HUES64 (cell line): ENCODE measurements at regions not wholly inside any gene's neighbourhood (a gene's known extent, or its start where the extent isn't known, plus 50 kb on each side); places are given as distances from the start of the nearest gene placed in this dataset.
A peak's percentile ranks its signal among the peaks of the same experiment; 100 is the strongest.
"Not testable (repeated sequence)": the region's sequence is repeated elsewhere in the genome, so short reads cannot be mapped to it uniquely, and the experiment has no call there.

Source experiments
- H3K27ac ChIP-seq: 2 replicates; pipeline ENCODE4 v1.7.0; 2013; ENCODE audit warnings: low read depth, low read length, inconsistent platforms
- H3K27me3 ChIP-seq: 2 replicates; pipeline ENCODE4 v1.6.1; 2013; ENCODE audit warnings: mild to moderate bottlenecking, low read length; ENCODE audit not compliant: insufficient read depth
- H3K36me3 ChIP-seq: 2 replicates; pipeline ENCODE4 v1.6.1; 2013; ENCODE audit warnings: mild to moderate bottlenecking, low read length; ENCODE audit not compliant: insufficient read depth
- H3K4me1 ChIP-seq: 2 replicates; pipeline ENCODE4 v1.6.1; 2013; ENCODE audit warnings: mild to moderate bottlenecking, low read length, moderate library complexity; ENCODE audit not compliant: insufficient read depth
- H3K4me3 ChIP-seq: 2 replicates; pipeline ENCODE4 v1.5.1; 2013; ENCODE audit warnings: mild to moderate bottlenecking, low read length, moderate library complexity
- H3K9ac ChIP-seq: 2 replicates; pipeline ENCODE4 v1.6.1; 2013; ENCODE audit warnings: mild to moderate bottlenecking, low read depth, low read length
- H3K9me3 ChIP-seq: 2 replicates; pipeline ENCODE4 v1.6.1; 2013; ENCODE audit warnings: low read depth, low read length; ENCODE audit not compliant: insufficient read depth
- WGBS: fragments of 150-250, 120-280 bp; methylation state at CpG from one replicate; pipeline ENCODE4 v1.1.7; 2013; ENCODE audit warnings: missing lambda C conversion rate; 5-methylcytosine and 5-hydroxymethylcytosine counted together

DNA sequence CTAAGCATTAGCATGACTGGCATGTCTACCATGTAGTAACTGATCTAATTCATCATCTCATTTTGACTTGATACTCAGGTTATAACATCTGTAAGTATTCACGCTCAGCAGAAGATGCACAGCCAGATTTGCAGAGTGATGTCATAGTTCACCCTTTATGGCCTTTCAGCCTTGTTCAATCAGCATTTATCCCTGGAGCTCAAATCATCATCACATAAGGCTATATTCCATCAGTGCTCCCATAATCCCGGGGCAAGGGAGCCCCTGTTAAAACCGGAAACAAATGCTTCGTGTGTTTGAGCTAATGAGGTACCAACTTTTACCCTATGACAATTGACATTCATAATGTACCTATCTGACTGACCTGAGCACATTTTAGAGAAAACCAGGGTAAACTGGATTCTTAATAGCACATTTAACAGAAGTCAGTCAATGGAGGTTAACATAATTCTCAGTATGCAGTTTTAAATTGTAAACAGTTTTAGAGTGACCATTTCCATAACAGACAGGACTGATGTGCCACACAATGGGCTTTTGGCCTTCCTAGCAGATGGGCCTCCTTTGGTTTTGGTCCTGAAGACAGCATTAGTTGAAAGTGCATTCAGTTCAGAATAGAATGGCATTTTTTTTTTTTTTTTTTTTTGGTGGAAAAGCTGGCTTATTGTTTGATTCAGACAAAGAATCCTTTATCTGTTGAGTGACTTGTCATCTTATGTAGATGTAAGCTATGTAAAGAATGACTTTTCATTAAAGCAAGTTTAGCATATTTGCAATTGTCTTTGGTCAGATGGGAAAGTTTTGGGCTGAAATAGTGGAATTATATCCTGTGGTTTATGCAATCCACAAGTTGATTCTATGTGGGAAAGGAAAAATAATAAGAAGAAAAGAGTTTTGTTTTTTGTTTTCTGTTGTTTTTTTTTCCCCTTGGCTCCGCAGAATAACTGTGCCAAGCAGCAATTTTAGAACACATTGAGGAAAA lies 866.0 kb upstream of the ACVR2A start:
- H3K9me3 ChIP-seq, result no peaks in the 10 kb centered on the region
- 95% methylated on average over 5 of the region's 5 CpGs for WGBS
- no peak overlapping the region for H3K9ac ChIP-seq
- peak overlapping the region; percentile 77; the same call in 1 of the 2 replicates for H3K27ac ChIP-seq
- H3K4me3 ChIP-seq, result no peak overlapping the region
- H3K4me1 ChIP-seq, result peaks cover 6% of the 10 kb centered on the region; the same call in 1 of the 2 replicates
- H3K36me3 ChIP-seq, result no peaks in the 10 kb centered on the region
- no peaks in the 10 kb centered on the region for H3K27me3 ChIP-seq

DNA sequence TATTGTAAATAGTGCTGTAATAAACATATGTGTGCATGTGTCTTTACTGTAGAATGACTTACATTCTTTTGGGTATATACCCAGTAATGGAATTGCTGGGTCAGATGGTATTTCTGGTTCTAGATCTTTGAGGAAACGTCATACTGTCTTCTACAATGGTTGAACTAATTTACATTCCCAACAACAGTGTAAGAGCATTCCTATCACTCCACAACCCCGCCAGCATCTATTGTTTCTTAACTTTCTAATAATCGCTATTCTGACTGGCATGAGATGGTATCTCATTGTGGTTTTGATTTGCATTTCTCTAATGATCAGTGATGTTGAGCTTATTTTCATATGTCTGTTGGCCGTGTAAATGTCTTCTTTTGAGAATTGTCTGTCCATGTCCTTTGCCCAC lies 873.8 kb upstream of the ACVR2A start:
- H3K4me1 ChIP-seq, H3K9me3 ChIP-seq, H3K27ac ChIP-seq, H3K9ac ChIP-seq, H3K36me3 ChIP-seq, H3K27me3 ChIP-seq, H3K4me3 ChIP-seq: not testable (repeated sequence)
- 82% methylated on average over 4 of the region's 4 CpGs for WGBS

DNA sequence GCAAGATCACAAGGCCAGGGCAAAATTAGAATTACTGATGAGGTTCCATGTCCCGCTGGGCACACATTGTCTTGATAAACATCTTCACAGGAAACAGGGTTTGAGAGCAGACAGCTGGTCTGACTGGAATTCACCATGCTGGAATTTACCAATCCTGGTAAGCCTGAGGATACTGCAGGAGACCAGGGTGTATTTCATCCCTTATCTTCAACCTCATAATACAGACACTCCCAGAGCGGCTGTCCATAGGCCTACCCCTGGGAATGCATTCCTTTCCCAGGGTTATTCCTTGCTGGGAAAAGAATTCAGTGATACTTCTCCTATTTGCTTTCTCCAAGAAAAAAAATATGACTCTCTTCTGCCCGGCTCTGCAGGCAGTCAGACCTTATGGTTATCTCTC lies 875.1 kb upstream of the ACVR2A start:
- not testable (repeated sequence) for H3K36me3 ChIP-seq, H3K27ac ChIP-seq

DNA sequence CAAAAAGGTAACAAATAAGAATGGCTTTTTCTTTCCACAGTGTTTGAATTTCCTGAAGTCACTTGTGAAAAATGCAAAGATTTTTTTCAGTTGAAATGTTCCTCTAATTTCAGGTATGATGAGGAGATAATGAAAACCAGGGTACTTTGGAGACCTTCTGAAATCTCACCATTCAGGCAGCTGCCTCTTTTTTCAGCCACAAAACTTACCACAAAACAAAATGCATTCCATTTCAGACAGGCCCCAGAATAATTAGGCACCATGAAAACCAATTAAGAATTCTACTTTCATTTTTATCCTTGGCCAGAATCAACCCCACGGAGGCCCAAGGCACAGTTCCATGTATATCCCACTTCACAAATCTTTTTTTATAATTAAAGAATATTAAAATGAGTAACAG lies 880.3 kb upstream of the ACVR2A start:
- H3K9me3 ChIP-seq, result 0 out of 2 replicates have a peak, but pooled peaks cover 3% of the 10 kb centered on the region
- WGBS, result 92% methylated on average over 1 of the region's 1 CpG
- no peak overlapping the region for H3K27ac ChIP-seq
- no peaks in the 10 kb centered on the region for H3K4me1 ChIP-seq
- no peak overlapping the region for H3K4me3 ChIP-seq
- no peak overlapping the region for H3K9ac ChIP-seq
- H3K36me3 ChIP-seq, result no peaks in the 10 kb centered on the region
- no peaks in the 10 kb centered on the region for H3K27me3 ChIP-seq

More for the DNA sequence above, 875.1 kb upstream of the ACVR2A start:
- not testable (repeated sequence) for H3K4me1 ChIP-seq, H3K27me3 ChIP-seq, H3K9me3 ChIP-seq, H3K4me3 ChIP-seq, H3K9ac ChIP-seq
- 94% methylated on average over 3 of the region's 3 CpGs for whole genome bisulfite sequencing

- Histone ChIP-seq H3K36me3 (no peaks in the 10 kb centered on the region), H3K9ac (no peak overlapping the region), H3K27ac (no peak overlapping the region), H3K27me3 (no peaks in the 10 kb centered on the region), H3K4me3 (no peak overlapping the region), H3K4me1 (no peaks in the 10 kb centered on the region), H3K9me3 (no peaks in the 10 kb centered on the region)
- 95% methylated on average over 5 of the region's 5 CpGs for WGBS
Observed at GRCh38 chr2:146954544-146954943, 890.3 kb upstream of the ACVR2A start.

- Histone ChIP-seq H3K36me3 (no peaks in the 10 kb centered on the region), H3K27me3 (no peaks in the 10 kb centered on the region), H3K4me3 (no peak overlapping the region), H3K9ac (no peak overlapping the region), H3K9me3 (no peaks in the 10 kb centered on the region), H3K27ac (no peak overlapping the region), H3K4me1 (no peaks in the 10 kb centered on the region)
- 89% methylated on average over 3 of the region's 3 CpGs for WGBS
Observed at GRCh38 chr2:146952696-146953095, 892.1 kb upstream of the ACVR2A start.

- Histone ChIP-seq H3K4me1 (no peaks in the 10 kb centered on the region), H3K9me3 (no peaks in the 10 kb centered on the region), H3K4me3 (no peak overlapping the region), H3K27ac (no peak overlapping the region), H3K9ac (no peak overlapping the region), H3K36me3 (no peaks in the 10 kb centered on the region), H3K27me3 (no peaks in the 10 kb centered on the region)
- 99% methylated on average over 3 of the region's 4 CpGs for WGBS
Observed at GRCh38 chr2:146950911-146951310, 893.9 kb upstream of the ACVR2A start.

- no peaks in the 10 kb centered on the region for H3K36me3 ChIP-seq
- WGBS, result 94% methylated on average over 2 of the region's 3 CpGs
- H3K9me3 ChIP-seq, result no peaks in the 10 kb centered on the region
- H3K4me1 ChIP-seq, result no peaks in the 10 kb centered on the region
- no peak overlapping the region for H3K4me3 ChIP-seq
- no peak overlapping the region for H3K9ac ChIP-seq
- no peak overlapping the region for H3K27ac ChIP-seq
- H3K27me3 ChIP-seq, result no peaks in the 10 kb centered on the region
Observed at GRCh38 chr2:146950361-146950760, 894.5 kb upstream of the ACVR2A start.

- H3K27me3 ChIP-seq, result no peaks in the 10 kb centered on the region
Observed at GRCh38 chr2:146949400-146949799, 895.4 kb upstream of the ACVR2A start.

GRCh38 chr2:146944601-146945000 lies 900.2 kb upstream of the ACVR2A start:
- no peaks in the 10 kb centered on the region for H3K27me3 ChIP-seq
- no peaks in the 10 kb centered on the region for H3K9me3 ChIP-seq
- H3K4me3 ChIP-seq, result no peak overlapping the region
- no peaks in the 10 kb centered on the region for H3K36me3 ChIP-seq
- no peak overlapping the region for H3K27ac ChIP-seq
- 94% methylated on average over 4 of the region's 4 CpGs for WGBS
- H3K9ac ChIP-seq, result no peak overlapping the region
- no peaks in the 10 kb centered on the region for H3K4me1 ChIP-seq

More at GRCh38 chr2:146949400-146949799, 895.4 kb upstream of the ACVR2A start:
- Histone ChIP-seq H3K4me1 (no peaks in the 10 kb centered on the region), H3K36me3 (no peaks in the 10 kb centered on the region), H3K27ac (no peak overlapping the region), H3K4me3 (no peak overlapping the region), H3K9ac (no peak overlapping the region), H3K9me3 (no peaks in the 10 kb centered on the region)
- 100% methylated on average over 1 of the region's 2 CpGs for WGBS

GRCh38 chr2:146939991-146940685 lies 904.7 kb upstream of the ACVR2A start:
- no peak overlapping the region for H3K27ac ChIP-seq

More at GRCh38 chr2:146939991-146940685, 904.7 kb upstream of the ACVR2A start:
- no peaks in the 10 kb centered on the region for H3K27me3 ChIP-seq
- 97% methylated on average over 5 of the region's 5 CpGs for WGBS
- H3K9ac ChIP-seq, result no peak overlapping the region
- no peak overlapping the region for H3K4me3 ChIP-seq
- no peaks in the 10 kb centered on the region for H3K36me3 ChIP-seq
- H3K4me1 ChIP-seq, result no peaks in the 10 kb centered on the region
- no peaks in the 10 kb centered on the region for H3K9me3 ChIP-seq
